GM19240 (cell line): ENCODE measurements at regions not wholly inside any gene's neighbourhood (a gene's known extent, or its start where the extent isn't known, plus 50 kb on each side); places are given as distances from the start of the nearest gene placed in this dataset.

ENCODE experiments used
- DNase-seq: peaks from one replicate; pipeline ENCODE4 v3.0.0; 2011; ENCODE audit warnings: low spot score; ENCODE audit not compliant: insufficient read length

GRCh38 chr11:25953006-25953405 is 378.9 kb upstream of the ANO3 start:
- no peak for DNase-seq

- DNase-seq, result no peak
Observed at GRCh38 chr11:25958045-25958444, 373.9 kb upstream of the ANO3 start.

GRCh38 chr11:25961539-25961938 is 370.4 kb upstream of the ANO3 start:
- no peak for DNase-seq

GRCh38 chr11:25970726-25971508 is 361.0 kb upstream of the ANO3 start:
- DNase-seq, result no peak

GRCh38 chr11:25980091-25980490 is 351.8 kb upstream of the ANO3 start:
- DNase-seq, result no peak

- DNase-seq, result no peak
Observed at GRCh38 chr11:25981998-25982397, 349.9 kb upstream of the ANO3 start.

- DNase-seq, result no peak
Observed at GRCh38 chr11:25983280-25983679, 348.6 kb upstream of the ANO3 start.

GRCh38 chr11:25988178-25988577 is 343.8 kb upstream of the ANO3 start:
- DNase-seq, result no peak

GRCh38 chr11:25990406-25990805 is 341.5 kb upstream of the ANO3 start:
- no peak for DNase-seq

GRCh38 chr11:25991476-25991875 is 340.5 kb upstream of the ANO3 start:
- no peak for DNase-seq

- no peak for DNase-seq
Observed at GRCh38 chr11:25992294-25992693, 339.6 kb upstream of the ANO3 start.

- DNase-seq, result no peak
Observed at GRCh38 chr11:25993016-25993415, 338.9 kb upstream of the ANO3 start.

GRCh38 chr11:26011474-26011873 is 320.5 kb upstream of the ANO3 start:
- no peak for DNase-seq

GRCh38 chr11:26014456-26015115 is 317.3 kb upstream of the ANO3 start:
- no peak for DNase-seq

GRCh38 chr11:26017322-26017860 is 314.5 kb upstream of the ANO3 start:
- no peak for DNase-seq

GRCh38 chr11:26017903-26018302 is 314.0 kb upstream of the ANO3 start:
- no peak for DNase-seq

GRCh38 chr11:26018336-26018735 is 313.6 kb upstream of the ANO3 start:
- DNase-seq, result no peak

- DNase-seq, result no peak
Observed at GRCh38 chr11:26019386-26019785, 312.5 kb upstream of the ANO3 start.

GRCh38 chr11:26021017-26021416 is 310.9 kb upstream of the ANO3 start:
- no peak for DNase-seq

- no peak for DNase-seq
Observed at GRCh38 chr11:26023057-26023456, 308.9 kb upstream of the ANO3 start.

- no peak for DNase-seq
Observed at GRCh38 chr11:26025676-26026075, 306.3 kb upstream of the ANO3 start.

GRCh38 chr11:26026078-26026477 is 305.9 kb upstream of the ANO3 start:
- no peak for DNase-seq

GRCh38 chr11:26027887-26028286 is 304.0 kb upstream of the ANO3 start:
- DNase-seq, result no peak
